Stimulated activated CD4-positive, alpha-beta T cell treated with anti-CD3 and anti-CD28 coated beads, Interleukin-4, amount 100 ng/mL, for 4 hours (primary cell): ENCODE measurements at regions not wholly inside any gene's neighbourhood (a gene's known extent, or its start where the extent isn't known, plus 50 kb on each side); places are given as distances from the start of the nearest gene placed in this dataset.

Experiments used
- DNase-seq, 2 experiments: peaks; one replicate each; pipeline ENCODE4 v3.0.0-alpha.2; 2020

- no peak for DNase-seq
Observed at GRCh38 chr18:78562531-78562961, 417.1 kb upstream of the SALL3 start.

- DNase-seq = no peak
Observed at GRCh38 chr18:78563110-78563509, 416.5 kb upstream of the SALL3 start.

GRCh38 chr18:78564030-78564429 is 415.6 kb upstream of the SALL3 start:
- DNase-seq = no peak

- no peak for DNase-seq
Observed at GRCh38 chr18:78564518-78564917, 415.1 kb upstream of the SALL3 start.

- DNase-seq = no peak
Observed at GRCh38 chr18:78565240-78565639, 414.4 kb upstream of the SALL3 start.

- DNase-seq = no peak
Observed at GRCh38 chr18:78566065-78566464, 413.6 kb upstream of the SALL3 start.

- no peak for DNase-seq
Observed at GRCh38 chr18:78566720-78567119, 412.9 kb upstream of the SALL3 start.

- DNase-seq = no peak
Observed at GRCh38 chr18:78571063-78571785, 408.4 kb upstream of the SALL3 start.

GRCh38 chr18:78571831-78572347 is 407.7 kb upstream of the SALL3 start:
- no peak for DNase-seq

- no peak for DNase-seq
Observed at GRCh38 chr18:78573773-78574172, 405.8 kb upstream of the SALL3 start.

GRCh38 chr18:78576967-78577366 is 402.7 kb upstream of the SALL3 start:
- DNase-seq = no peak

GRCh38 chr18:78579449-78579848 is 400.2 kb upstream of the SALL3 start:
- no peak for DNase-seq

GRCh38 chr18:78579854-78580577 is 399.6 kb upstream of the SALL3 start:
- DNase-seq = no peak

GRCh38 chr18:78580835-78581339 is 398.7 kb upstream of the SALL3 start:
- DNase-seq = no peak

GRCh38 chr18:78582181-78582709 is 397.4 kb upstream of the SALL3 start:
- DNase-seq = no peak

- DNase-seq = no peak
Observed at GRCh38 chr18:78582898-78583738, 396.5 kb upstream of the SALL3 start.

- no peak for DNase-seq
Observed at GRCh38 chr18:78583739-78584458, 395.7 kb upstream of the SALL3 start.

GRCh38 chr18:78584459-78585022 is 395.1 kb upstream of the SALL3 start:
- DNase-seq = no peak

- no peak for DNase-seq
Observed at GRCh38 chr18:78586586-78586985, 393.0 kb upstream of the SALL3 start.

GRCh38 chr18:78587096-78587495 is 392.5 kb upstream of the SALL3 start:
- DNase-seq = no peak
